H1 (cell line): ENCODE measurements at regions not wholly inside any gene's neighbourhood (a gene's known extent, or its start where the extent isn't known, plus 50 kb on each side); places are given as distances from the start of the nearest gene placed in this dataset.

Source experiments
- CTCF ChIA-PET: fragments of 300-600 bp; sonication (Branson Sonifier 250); formaldehyde crosslinking; loops from one replicate; lab custom pipeline; 2021; ENCODE audit not compliant: partially characterized antibody; lab: Charles Lee
- POLR2A ChIA-PET: fragments of 300-600 bp; sonication (Branson Sonifier 250); formaldehyde crosslinking; loops from one replicate; lab custom pipeline; 2021; ENCODE audit warnings: inconsistent platforms; ENCODE audit not compliant: partially characterized antibody; lab: Charles Lee
- DNase-seq, 2 experiments: peaks; one replicate each; pipeline versions ENCODE4 v3.0.0 to v3.0.0-alpha.2; 2010 to 2022; ENCODE audit warnings: low spot score in 2 of 2, low read depth in 1 of 2, mixed read lengths in 1 of 2
- FAIRE-seq: peaks from 2 replicates; lab custom pipeline; 2011; peaks lifted over from hg19 to GRCh38; lab: Jason Lieb, UNC
- H2AFZ ChIP-seq: 2 replicates; pipeline ENCODE4 v1.8.1; 2012; ENCODE audit warnings: low read length, inconsistent platforms
- H2AK5ac ChIP-seq: 2 replicates; pipeline ENCODE4 v1.6.1; 2013; ENCODE audit warnings: low read depth, low read length
- H2BK120ac ChIP-seq: replicated peaks from 2 replicates; pipeline ENCODE3; 2013; ENCODE audit warnings: low read depth, low read length, inconsistent platforms
- H2BK12ac ChIP-seq: 2 replicates; pipeline ENCODE4 v1.6.1; 2013; ENCODE audit warnings: low read depth, low read length
- H2BK15ac ChIP-seq: 2 replicates; pipeline ENCODE4 v1.6.1; 2013; ENCODE audit warnings: low read length
- H2BK20ac ChIP-seq: 2 replicates; pipeline ENCODE4 v1.6.1; 2013; ENCODE audit warnings: low read length
- H2BK5ac ChIP-seq: 2 replicates; pipeline ENCODE4 v1.6.1; 2013; ENCODE audit warnings: low read depth, low read length
- H3K14ac ChIP-seq: 2 replicates; pipeline ENCODE4 v1.6.1; 2013; ENCODE audit warnings: inconsistent platforms; ENCODE audit not compliant: insufficient read length
- H3K18ac ChIP-seq: 2 replicates; pipeline ENCODE4 v1.6.1; 2013; ENCODE audit warnings: low read length; ENCODE audit errors: extremely low read depth
- H3K23ac ChIP-seq: 2 replicates; pipeline ENCODE4 v1.6.1; 2013; ENCODE audit warnings: inconsistent platforms; ENCODE audit not compliant: insufficient read length
- H3K23me2 ChIP-seq: 2 replicates; pipeline ENCODE4 v1.6.1; 2013; ENCODE audit warnings: low read depth, low read length
- H3K27ac ChIP-seq: 2 replicates; pipeline ENCODE4 v1.6.1; 2011; ENCODE audit warnings: low read depth, low read length, inconsistent platforms
- H3K27me3 ChIP-seq, 4 experiments: replicated peaks in 1 of 4; 1 replicate in 1 of 4; 2 replicates in 3 of 4; pipeline versions ENCODE4 v1.6.1 to v1.8.1; 2011 to 2013; ENCODE audit warnings: low read length in 3 of 4, mild to moderate bottlenecking in 3 of 4, inconsistent platforms in 2 of 4, mixed read lengths in 2 of 4, moderate library complexity in 1 of 4; ENCODE audit not compliant: control insufficient read depth in 3 of 4, insufficient read depth in 3 of 4; ENCODE audit errors: extremely low read depth in 1 of 4
- H3K36me3 ChIP-seq, 4 experiments: 2 replicates each; pipeline versions ENCODE4 v1.6.1 to v1.8.1; 2011 to 2013; ENCODE audit warnings: mild to moderate bottlenecking in 4 of 4, low read length in 3 of 4, moderate library complexity in 2 of 4, control low read depth in 1 of 4, inconsistent platforms in 1 of 4; ENCODE audit not compliant: insufficient read depth in 4 of 4, control insufficient read depth in 2 of 4
- H3K4ac ChIP-seq: replicated peaks from 2 replicates; pipeline ENCODE3; 2013; ENCODE audit warnings: low read length, low read depth, mixed read lengths, inconsistent platforms; ENCODE audit not compliant: insufficient read length
- H3K4me1 ChIP-seq, 4 experiments: replicated peaks in 1 of 4; 1 replicate in 1 of 4; 2 replicates in 3 of 4; pipeline versions ENCODE4 v1.6.1 to v1.8.1; 2011 to 2013; ENCODE audit warnings: low read length in 3 of 4, inconsistent platforms in 2 of 4, mixed read lengths in 1 of 4; ENCODE audit not compliant: insufficient read depth in 4 of 4, control insufficient read depth in 3 of 4
- H3K4me2 ChIP-seq, 2 experiments: 2 replicates each; pipeline versions ENCODE4 v1.6.1 to v1.8.1; 2011 to 2013; ENCODE audit warnings: low read depth in 2 of 2, low read length in 2 of 2, control low read depth in 1 of 2, inconsistent platforms in 1 of 2, mild to moderate bottlenecking in 1 of 2; ENCODE audit not compliant: insufficient read depth in 1 of 2
- H3K4me3 ChIP-seq, 4 experiments: fragments of 200-600, 300-600 bp in 1 of 4; sonication (generic), shearing (Covaris generic), sonication (Bioruptor Twin) in 1 of 4; 2 replicates each; pipeline versions ENCODE4 v1.5.1 to v1.8.1; 2011 to 2016; ENCODE audit warnings: low read length in 4 of 4, low read depth in 3 of 4, control low read depth in 2 of 4, inconsistent platforms in 2 of 4, mild to moderate bottlenecking in 2 of 4, mixed read lengths in 1 of 4, moderate library complexity in 1 of 4; ENCODE audit not compliant: insufficient read depth in 2 of 4; ENCODE audit errors: extremely low read depth in 1 of 4
- H3K56ac ChIP-seq: replicated peaks from 2 replicates; pipeline ENCODE3; 2013; ENCODE audit warnings: low read depth, mild to moderate bottlenecking, mixed read lengths, low read length, inconsistent platforms; ENCODE audit not compliant: insufficient read length
- H3K79me1 ChIP-seq: 2 replicates; pipeline ENCODE4 v1.6.1; 2013; ENCODE audit warnings: low read depth, low read length, control low read depth
- H3K79me2 ChIP-seq, 2 experiments: 2 replicates each; pipeline versions ENCODE4 v1.6.1 to v1.8.1; 2012 to 2013; ENCODE audit warnings: low read length in 2 of 2, mild to moderate bottlenecking in 2 of 2, inconsistent platforms in 1 of 2; ENCODE audit not compliant: insufficient read depth in 2 of 2, control insufficient read depth in 1 of 2
- H3K9ac ChIP-seq, 4 experiments: replicated peaks in 1 of 4; 1 replicate in 1 of 4; 2 replicates in 3 of 4; pipeline versions ENCODE4 v1.6.1 to v1.8.1; 2011 to 2013; ENCODE audit warnings: low read depth in 3 of 4, low read length in 3 of 4, control low read depth in 2 of 4, mild to moderate bottlenecking in 2 of 4, moderate library complexity in 2 of 4, inconsistent platforms in 1 of 4; ENCODE audit errors: extremely low read depth in 1 of 4
- H3K9me3 ChIP-seq, 2 experiments: 2 replicates each; pipeline versions ENCODE4 v1.6.1 to v1.8.1; 2012 to 2013; ENCODE audit warnings: mild to moderate bottlenecking in 2 of 2, moderate library complexity in 2 of 2, control low read depth in 1 of 2, inconsistent platforms in 1 of 2, low read depth in 1 of 2, low read length in 1 of 2, mixed read lengths in 1 of 2; ENCODE audit not compliant: insufficient read depth in 2 of 2
- H4K20me1 ChIP-seq, 2 experiments: replicated peaks in 1 of 2; 2 replicates each; pipeline versions ENCODE3 to v1.8.1; 2011 to 2013; ENCODE audit warnings: inconsistent platforms in 2 of 2, low read length in 2 of 2, mild to moderate bottlenecking in 1 of 2; ENCODE audit not compliant: insufficient read depth in 2 of 2, control insufficient read depth in 1 of 2
- H4K5ac ChIP-seq: 2 replicates; pipeline ENCODE4 v1.6.1; 2013; ENCODE audit warnings: low read length, low read depth, mixed read lengths, inconsistent platforms; ENCODE audit not compliant: insufficient read length
- H4K8ac ChIP-seq: 2 replicates; pipeline ENCODE4 v1.8.0; 2013; ENCODE audit warnings: mild to moderate bottlenecking, moderate library complexity, low read length, inconsistent platforms; ENCODE audit not compliant: insufficient read depth; ENCODE audit errors: extremely low read depth
- H4K91ac ChIP-seq: replicated peaks from 2 replicates; pipeline ENCODE3; 2013; ENCODE audit warnings: low read length, mixed read lengths, inconsistent platforms; ENCODE audit not compliant: insufficient read length
- ASH2L ChIP-seq: fragments of 200-600, 300-600 bp; sonication (generic); IDR thresholded peaks from one replicate; pipeline ENCODE4 v1.7.1; 2017; ENCODE audit warnings: low read length
- BRCA1 ChIP-seq: IDR thresholded peaks from 2 replicates; pipeline ENCODE4 v1.6.1; 2012; ENCODE audit warnings: low read depth, low read length, improper control_type of control experiment
- CTBP2 ChIP-seq: IDR thresholded peaks from 2 replicates; pipeline ENCODE4 v1.7.0; 2011; ENCODE audit warnings: borderline replicate concordance, mild to moderate bottlenecking, moderate library complexity, mixed read lengths, low read length; ENCODE audit not compliant: insufficient read depth, insufficient read length
- NANOG ChIP-seq: IDR thresholded peaks from 2 replicates; pipeline ENCODE4 v1.6.1; 2011; ENCODE audit warnings: low read length, low read depth, mild to moderate bottlenecking, inconsistent platforms; ENCODE audit not compliant: insufficient read depth, poor library complexity, severe bottlenecking
- RXRA ChIP-seq: IDR thresholded peaks from 2 replicates; pipeline ENCODE4 v1.6.1; 2011; ENCODE audit warnings: low read depth, mild to moderate bottlenecking, low read length, moderate library complexity; ENCODE audit not compliant: insufficient read depth
- SIX5 ChIP-seq: IDR thresholded peaks from 2 replicates; pipeline ENCODE4 v1.6.1; 2011; ENCODE audit warnings: mild to moderate bottlenecking, low read depth, low read length
- SP4 ChIP-seq: IDR thresholded peaks from 2 replicates; pipeline ENCODE4 v1.6.1; 2012; ENCODE audit warnings: low read length, inconsistent platforms
- TAF1 ChIP-seq: IDR thresholded peaks from 2 replicates; pipeline ENCODE4 v1.6.1; 2011; ENCODE audit warnings: mild to moderate bottlenecking, low read depth, low read length
- TEAD4 ChIP-seq: IDR thresholded peaks from 2 replicates; pipeline ENCODE4 v1.6.1; 2012; ENCODE audit warnings: low read depth, low read length, inconsistent platforms, mixed read lengths
- USF2 ChIP-seq: IDR thresholded peaks from 2 replicates; pipeline ENCODE4 v1.6.1; 2011; ENCODE audit warnings: low read length, improper control_type of control experiment
- WGBS, 2 experiments: shearing (Covaris generic) in 1 of 2; methylation state at CpG; one replicate each; pipeline versions ENCODE4 v1.1.6 to v1.1.7; 2013 to 2015; ENCODE audit warnings: low lambda C conversion rate in 2 of 2, mixed read lengths in 2 of 2, inconsistent platforms in 1 of 2, low coverage in 1 of 2, missing lambda C conversion rate in 1 of 2; ENCODE audit not compliant: insufficient replicate concordance in 2 of 2, insufficient coverage in 1 of 2, insufficient read length in 1 of 2; ENCODE audit errors: extremely low coverage in 1 of 2, missing lambda C conversion rate in 1 of 2; 5-methylcytosine and 5-hydroxymethylcytosine counted together

- ChIA-PET CTCF (interaction anchor here (1.1 kb wide), 1 partner anchor 216 kb away, joined by 3 read pairs; no protein-coding TSS in a partner anchor), POLR2A (no interaction called here)
- H2BK120ac ChIP-seq, result no peak overlapping the region
- H2AK5ac ChIP-seq, result no peak overlapping the region
- H2BK5ac ChIP-seq, result no peak overlapping the region
- no peak overlapping the region for H3K4ac ChIP-seq
- H4K8ac ChIP-seq, result no peak overlapping the region
- FAIRE-seq (no peak), DNase-seq (no peak)
- no peak overlapping the region for H2BK12ac ChIP-seq
- TF ChIP-seq SIX5 (no peak), NANOG (no peak), ASH2L (no peak), TEAD4 (no peak), SP4 (no peak), USF2 (no peak), BRCA1 (no peak), CTBP2 (no peak), RXRA (no peak), TAF1 (no peak)
- peaks cover 0 to 14% (median 5%) of the 10 kb centered on the region in 4 experiments; a peak in 4 of 7 replicates for H3K4me1 ChIP-seq
- no peak overlapping the region for H2AFZ ChIP-seq
- 58% methylated on average over 1 of the region's 1 CpG; no CpG with 5 or more reads in 1 of the 2 experiments for WGBS, 2 experiments
- H4K91ac ChIP-seq, result no peak overlapping the region
- H3K23me2 ChIP-seq, result no peaks in the 10 kb centered on the region; the same call in 1 of the 2 replicates
- H3K23ac ChIP-seq, result no peak overlapping the region
- no peaks in the 10 kb centered on the region for H3K79me1 ChIP-seq
- no peaks in the 10 kb centered on the region for H3K9me3 ChIP-seq
- no peak overlapping the region for H3K27ac ChIP-seq
- no peak overlapping the region for H2BK20ac ChIP-seq
- no peak overlapping the region for H3K9ac ChIP-seq
- no peaks in the 10 kb centered on the region for H4K20me1 ChIP-seq
- no peak overlapping the region for H3K14ac ChIP-seq
- H2BK15ac ChIP-seq, result no peak overlapping the region
- no peak overlapping the region for H3K4me3 ChIP-seq
- H3K36me3 ChIP-seq, result no peaks in the 10 kb centered on the region
- H3K18ac ChIP-seq, result no peak overlapping the region
- no peaks in the 10 kb centered on the region for H3K79me2 ChIP-seq
- no peak overlapping the region for H3K4me2 ChIP-seq
- H3K27me3 ChIP-seq, result peaks cover 2 to 14% (median 10%) of the 10 kb centered on the region in 4 experiments; a peak in 5 of 7 replicates
- H4K5ac ChIP-seq, result no peak overlapping the region
- no peak overlapping the region for H3K56ac ChIP-seq
These were observed 256.4 kb downstream of the GRIN2B start for GRCh38 chr12:13725049-13725448.
